Vagina (tissue), 2 donors: ENCODE measurements at regions not wholly inside any gene's neighbourhood (a gene's known extent, or its start where the extent isn't known, plus 50 kb on each side); places are given as distances from the start of the nearest gene placed in this dataset.

Experiments used
- DNase-seq, 2 donors: peaks; one replicate each; pipeline ENCODE4 v3.0.0-alpha.2; 2017; ENCODE audit errors: extremely low spot score in 2 of 2
- H3K27ac ChIP-seq: fragments of 200-600 bp; sonication (generic); one replicate; pipeline ENCODE4 v1.5.1; 2019
- H3K27me3 ChIP-seq: fragments of 200-600 bp; sonication (generic); one replicate; pipeline ENCODE4 v1.5.1; 2019
- H3K36me3 ChIP-seq, 2 donors: fragments of 200-600 bp; sonication (generic); one replicate each; pipeline ENCODE4 v1.5.1; 2017 to 2019
- H3K4me1 ChIP-seq: fragments of 200-600 bp; sonication (generic); one replicate; pipeline ENCODE4 v1.5.1; 2019
- H3K4me3 ChIP-seq, 2 donors: fragments of 200-600 bp; sonication (generic); 1 replicate in 1 of 2; 2 replicates in 1 of 2; pipeline ENCODE4 v1.5.1; 2016 to 2019
- H3K9me3 ChIP-seq: fragments of 200-600 bp; sonication (generic); one replicate; pipeline ENCODE4 v1.5.1; 2019
- CTCF ChIP-seq, 3 experiments: fragments of 450-650 bp in 2 of 3; fragments of 200-600 bp in 1 of 3; sonication (generic) in 1 of 3; IDR thresholded peaks; one replicate each; pipeline ENCODE4 v1.5.1; 2017 to 2019; ENCODE audit warnings: antibody characterized with exemption in 3 of 3, mild to moderate bottlenecking in 2 of 3, moderate library complexity in 2 of 3
- POLR2A ChIP-seq, 2 donors: fragments of 450-650 bp; IDR thresholded peaks; one replicate each; pipeline ENCODE4 v1.6.1; 2017; ENCODE audit warnings: antibody characterized with exemption in 2 of 2, mild to moderate bottlenecking in 2 of 2, moderate library complexity in 2 of 2
- POLR2AphosphoS5 ChIP-seq, 2 donors: sonication (generic); formaldehyde crosslinking; IDR thresholded peaks; one replicate each; pipeline ENCODE4 v1.9.0; 2017; ENCODE audit warnings: antibody characterized with exemption in 2 of 2, mild to moderate bottlenecking in 2 of 2, low read depth in 1 of 2; ENCODE audit not compliant: insufficient read depth in 1 of 2
- intact Hi-C: fragments of 100-400 bp; cut with DNase I; formaldehyde crosslinking; loops from one replicate; pipeline ENCODE4 v1.15.1; 2023

DNA sequence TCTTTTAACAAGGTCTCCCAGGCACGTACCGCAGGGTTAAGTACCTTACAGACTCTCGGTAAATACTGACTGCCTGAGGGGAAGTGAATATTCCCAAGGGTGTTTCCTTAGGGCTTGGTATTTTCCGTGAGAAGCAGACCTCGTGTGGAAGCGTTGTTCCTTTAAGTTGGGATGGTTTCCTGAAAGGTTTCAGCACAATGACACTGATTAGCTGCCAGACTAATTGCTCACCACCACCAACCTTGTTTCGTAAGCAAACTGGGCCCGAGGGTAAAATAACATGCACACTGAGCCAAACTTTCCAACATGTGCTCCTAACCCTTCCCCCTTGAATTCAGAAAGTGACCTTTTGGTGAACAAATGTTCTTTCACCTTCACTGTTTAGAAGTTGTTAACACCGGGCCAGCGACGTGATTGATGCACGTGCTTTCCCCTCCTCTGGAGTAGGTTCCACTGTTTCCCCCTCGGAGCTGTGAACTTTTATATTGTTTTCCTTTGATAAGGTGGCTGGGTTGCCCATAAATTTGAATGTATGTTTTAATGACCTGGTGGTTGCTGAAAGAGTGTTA is 128.1 kb upstream of the RPS23 start:
- Histone ChIP-seq H3K4me3 (no peak overlapping the region), H3K4me1 (no peaks in the 10 kb centered on the region), H3K27me3 (no peaks in the 10 kb centered on the region), H3K27ac (no peak overlapping the region), H3K36me3 (no peaks in the 10 kb centered on the region), H3K9me3 (no peaks in the 10 kb centered on the region)
- DNase-seq: no peak
- TF ChIP-seq CTCF (IDR thresholded peaks at IDR 0.05): no peak
- peak in 1 of 2 donors; percentile 71 for TF ChIP-seq POLR2AphosphoS5 (IDR thresholded peaks at IDR 0.05; ENCODE audit: insufficient read depth in 1 of 2, low read depth in 1 of 2)
- no peak for TF ChIP-seq POLR2A (IDR thresholded peaks at IDR 0.05)
- intact Hi-C loops: no loop called here

DNA sequence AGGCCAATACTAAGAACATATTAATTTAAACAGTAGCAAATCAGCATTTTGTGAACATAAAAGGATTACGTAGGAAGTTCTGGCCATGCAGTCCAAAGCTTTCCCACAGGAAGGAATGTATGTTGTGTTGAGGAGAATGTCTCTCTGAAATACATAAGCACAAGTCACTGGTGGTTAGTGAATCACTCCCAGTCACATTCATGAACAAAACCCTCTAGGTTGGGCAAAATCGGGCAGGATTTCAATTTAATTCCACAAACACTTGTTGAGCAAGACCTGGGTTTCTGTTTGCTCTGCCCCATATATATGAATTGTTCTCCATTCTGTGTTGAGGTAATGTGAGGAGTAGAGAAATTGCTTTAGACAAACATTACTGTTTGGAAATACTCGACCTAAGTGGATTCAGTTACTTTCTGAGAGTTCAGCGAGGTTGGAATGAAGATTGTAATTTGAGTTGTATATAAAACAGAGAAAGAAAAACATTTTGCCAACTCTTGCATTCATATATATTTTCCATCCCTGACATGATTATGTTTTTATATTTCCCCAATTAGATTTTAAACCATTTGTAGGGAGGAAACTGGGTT is 127.6 kb upstream of the RPS23 start:
- intact Hi-C loops: no loop called here
- Histone ChIP-seq H3K27ac (no peak overlapping the region), H3K4me1 (no peaks in the 10 kb centered on the region), H3K4me3 (no peak overlapping the region), H3K9me3 (no peaks in the 10 kb centered on the region), H3K27me3 (no peaks in the 10 kb centered on the region), H3K36me3 (no peaks in the 10 kb centered on the region)
- TF ChIP-seq POLR2AphosphoS5 (IDR thresholded peaks at IDR 0.05; ENCODE audit: insufficient read depth in 1 of 2, low read depth in 1 of 2): no peak
- no peak for TF ChIP-seq POLR2A (IDR thresholded peaks at IDR 0.05)
- no peak for TF ChIP-seq CTCF (IDR thresholded peaks at IDR 0.05)
- DNase-seq: no peak

- Histone ChIP-seq H3K36me3 (no peaks in the 10 kb centered on the region), H3K27me3 (no peaks in the 10 kb centered on the region), H3K27ac (no peak overlapping the region), H3K4me3 (no peak overlapping the region), H3K4me1 (no peaks in the 10 kb centered on the region), H3K9me3 (no peaks in the 10 kb centered on the region)
- intact Hi-C loops: no loop called here
- DNase-seq: no peak
- TF ChIP-seq POLR2AphosphoS5 (IDR thresholded peaks at IDR 0.05; ENCODE audit: insufficient read depth in 1 of 2, low read depth in 1 of 2) (no peak), POLR2A (IDR thresholded peaks at IDR 0.05) (no peak), CTCF (IDR thresholded peaks at IDR 0.05) (no peak)
These were observed 127.0 kb upstream of the RPS23 start for GRCh38 chr5:82405161-82405560.

DNA sequence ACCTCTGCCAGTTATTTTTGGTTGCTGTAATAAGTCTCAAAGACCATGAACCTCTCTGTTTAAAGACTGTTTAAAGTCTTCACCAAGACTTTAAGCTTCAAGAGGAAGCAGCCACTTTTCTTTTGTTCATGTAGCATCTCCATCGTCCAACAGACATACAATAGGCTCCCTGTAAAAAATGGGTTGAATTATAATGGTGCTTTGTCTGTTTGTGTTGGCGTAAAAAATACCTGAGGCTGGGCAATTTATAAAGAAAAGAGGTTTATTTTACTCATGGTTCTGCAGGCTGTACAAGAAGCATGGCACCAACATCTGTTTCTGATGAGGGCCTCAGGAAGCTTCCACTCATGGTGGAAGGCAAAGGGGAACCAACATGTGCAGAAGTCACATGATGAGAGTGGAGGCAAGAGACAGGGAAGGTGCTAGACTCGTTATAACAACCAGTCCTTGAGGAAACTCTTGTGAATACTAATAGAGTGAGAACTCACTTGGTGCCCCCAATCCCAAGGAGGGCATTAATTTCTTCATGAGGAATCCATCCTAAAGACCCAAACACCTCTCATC is 126.3 kb upstream of the RPS23 start:
- no peaks in the 10 kb centered on the region for H3K36me3 ChIP-seq
- no peak overlapping the region for H3K27ac ChIP-seq
- intact Hi-C loops: no loop called here
- H3K4me3 ChIP-seq: no peak overlapping the region
- TF ChIP-seq POLR2A (IDR thresholded peaks at IDR 0.05) (no peak), POLR2AphosphoS5 (IDR thresholded peaks at IDR 0.05; ENCODE audit: insufficient read depth in 1 of 2, low read depth in 1 of 2) (no peak), CTCF (IDR thresholded peaks at IDR 0.05) (no peak)
- no peaks in the 10 kb centered on the region for H3K4me1 ChIP-seq
- DNase-seq: no peak
- no peaks in the 10 kb centered on the region for H3K27me3 ChIP-seq
- no peaks in the 10 kb centered on the region for H3K9me3 ChIP-seq

DNA sequence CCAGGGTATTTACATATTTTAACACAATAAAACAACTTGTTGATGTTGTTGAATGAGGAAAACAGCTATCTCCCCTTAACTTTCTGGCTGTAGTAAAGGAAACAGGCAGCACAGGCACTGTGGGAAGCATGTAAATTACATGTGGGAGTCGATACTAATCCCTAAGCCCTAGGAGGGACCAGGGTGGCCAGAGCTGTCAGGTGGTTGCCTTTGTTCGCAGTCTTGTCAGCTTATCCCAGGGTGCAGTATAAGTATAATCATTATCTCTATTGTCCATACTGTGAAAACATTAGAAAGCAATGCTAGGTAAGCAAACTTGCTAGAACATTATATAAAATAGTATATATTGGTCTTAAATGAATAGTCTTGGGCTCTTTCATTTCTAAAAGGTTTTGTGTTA is 125.6 kb upstream of the RPS23 start:
- no peaks in the 10 kb centered on the region for H3K36me3 ChIP-seq
- no peaks in the 10 kb centered on the region for H3K9me3 ChIP-seq
- no peak overlapping the region for H3K4me3 ChIP-seq
- TF ChIP-seq POLR2AphosphoS5 (IDR thresholded peaks at IDR 0.05; ENCODE audit: insufficient read depth in 1 of 2, low read depth in 1 of 2) (no peak), POLR2A (IDR thresholded peaks at IDR 0.05) (no peak), CTCF (IDR thresholded peaks at IDR 0.05) (no peak)
- intact Hi-C loops: no loop called here
- no peak for DNase-seq
- no peak overlapping the region for H3K27ac ChIP-seq
- no peaks in the 10 kb centered on the region for H3K27me3 ChIP-seq
- H3K4me1 ChIP-seq: no peaks in the 10 kb centered on the region
